Liver (tissue), 3 donors: ENCODE measurements at regions not wholly inside any gene's neighbourhood (a gene's known extent, or its start where the extent isn't known, plus 50 kb on each side); places are given as distances from the start of the nearest gene placed in this dataset.
A peak's percentile ranks its signal among the peaks of the same experiment; 100 is the strongest.

ENCODE experiments used
- CTCF ChIP-seq: fragments of 150-350 bp; IDR thresholded peaks from 2 replicates; pipeline ENCODE4 v1.5.1; 2017; ENCODE audit warnings: improper control_type of control experiment, low read depth, low read length; ENCODE audit not compliant: missing input control
- EGR1 ChIP-seq, 2 donors: IDR thresholded peaks; 2 replicates each; pipeline ENCODE4 v1.6.1; 2016 to 2018; ENCODE audit warnings: antibody characterized with exemption in 2 of 2, low read depth in 2 of 2
- HNF4G ChIP-seq: IDR thresholded peaks from 2 replicates; pipeline ENCODE4 v1.6.1; 2016; ENCODE audit warnings: antibody characterized with exemption
- JUND ChIP-seq, 2 donors: IDR thresholded peaks; 2 replicates each; pipeline ENCODE4 v1.6.1; 2016; ENCODE audit warnings: antibody characterized with exemption in 2 of 2
- MAX ChIP-seq: IDR thresholded peaks from 2 replicates; pipeline ENCODE4 v1.6.1; 2016; ENCODE audit warnings: antibody characterized with exemption
- NR2F2 ChIP-seq: IDR thresholded peaks from 2 replicates; pipeline ENCODE4 v1.6.1; 2016; ENCODE audit warnings: antibody characterized with exemption
- RAD21 ChIP-seq, 2 donors: IDR thresholded peaks; 2 replicates each; pipeline ENCODE4 v1.6.1; 2016; ENCODE audit warnings: antibody characterized with exemption in 2 of 2, mild to moderate bottlenecking in 2 of 2
- REST ChIP-seq: IDR thresholded peaks from 2 replicates; pipeline ENCODE4 v1.6.1; 2016; ENCODE audit warnings: antibody characterized with exemption, mild to moderate bottlenecking
- SP1 ChIP-seq: IDR thresholded peaks from 2 replicates; pipeline ENCODE4 v1.6.1; 2018; ENCODE audit warnings: antibody characterized with exemption, mild to moderate bottlenecking
- TAF1 ChIP-seq: conservative IDR thresholded peaks from 2 replicates; pipeline ENCODE4 v1.6.1; 2016; ENCODE audit warnings: antibody characterized with exemption, mild to moderate bottlenecking
- YY1 ChIP-seq: IDR thresholded peaks from 2 replicates; pipeline ENCODE4 v1.6.1; 2016; ENCODE audit warnings: antibody characterized with exemption, mild to moderate bottlenecking
- ZBTB33 ChIP-seq: IDR thresholded peaks from 2 replicates; pipeline ENCODE4 v1.6.1; 2016; ENCODE audit warnings: antibody characterized with exemption
- donor health status: healthy.
- donor health status: healthy.

GRCh38 chr6:108741331-108741989 lies 106.8 kb upstream of the ARMC2 start:
- TF ChIP-seq MAX (no peak), RAD21 (IDR thresholded peaks at IDR 0.05) (peak in 1 of 2 donors; percentile 12), CTCF (no peak), ZBTB33 (no peak), REST (no peak), YY1 (no peak), JUND (IDR thresholded peaks at IDR 0.05) (no peak), SP1 (no peak), TAF1 (no peak), HNF4G (no peak), EGR1 (IDR thresholded peaks at IDR 0.05; ENCODE audit: low read depth in 2 of 2) (no peak), NR2F2 (no peak)
